ENCODE measurements at regions not wholly inside any gene's neighbourhood (a gene's known extent, or its start where the extent isn't known, plus 50 kb on each side); places are given as distances from the start of the nearest gene placed in this dataset.

DNA sequence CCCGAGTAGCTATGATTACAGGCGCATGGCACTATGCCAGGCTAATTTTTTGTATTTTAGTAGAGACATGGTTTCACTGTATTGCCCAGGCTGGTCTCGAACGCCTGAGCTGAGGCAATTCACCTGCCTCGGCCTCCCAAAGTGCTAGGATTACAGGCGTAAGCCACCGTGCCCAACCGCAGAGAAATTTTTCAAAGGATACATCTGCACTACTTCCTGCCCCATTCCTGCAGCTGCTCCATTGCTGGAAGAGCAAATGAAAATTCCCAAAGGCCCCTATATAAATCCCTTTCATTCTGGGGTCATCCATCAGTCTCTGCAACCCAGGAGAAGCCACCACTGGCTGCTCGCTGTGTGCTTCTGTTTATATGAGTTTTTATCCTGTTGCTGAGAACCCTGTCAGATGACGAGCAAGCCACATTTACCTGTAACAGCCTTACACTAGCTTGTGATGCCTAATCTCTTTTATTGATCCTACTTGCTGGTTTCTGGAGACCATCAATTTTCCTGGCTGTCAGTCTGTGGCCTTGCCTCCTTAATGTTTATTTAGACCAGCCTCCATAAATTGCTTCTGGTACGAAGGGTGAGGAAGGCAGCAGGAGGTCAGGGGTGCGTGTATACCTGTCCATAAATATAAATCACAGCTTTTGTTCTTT, 925.3 kb downstream of the TLE4 start:
- TF ChIP-seq, protein P1, sequence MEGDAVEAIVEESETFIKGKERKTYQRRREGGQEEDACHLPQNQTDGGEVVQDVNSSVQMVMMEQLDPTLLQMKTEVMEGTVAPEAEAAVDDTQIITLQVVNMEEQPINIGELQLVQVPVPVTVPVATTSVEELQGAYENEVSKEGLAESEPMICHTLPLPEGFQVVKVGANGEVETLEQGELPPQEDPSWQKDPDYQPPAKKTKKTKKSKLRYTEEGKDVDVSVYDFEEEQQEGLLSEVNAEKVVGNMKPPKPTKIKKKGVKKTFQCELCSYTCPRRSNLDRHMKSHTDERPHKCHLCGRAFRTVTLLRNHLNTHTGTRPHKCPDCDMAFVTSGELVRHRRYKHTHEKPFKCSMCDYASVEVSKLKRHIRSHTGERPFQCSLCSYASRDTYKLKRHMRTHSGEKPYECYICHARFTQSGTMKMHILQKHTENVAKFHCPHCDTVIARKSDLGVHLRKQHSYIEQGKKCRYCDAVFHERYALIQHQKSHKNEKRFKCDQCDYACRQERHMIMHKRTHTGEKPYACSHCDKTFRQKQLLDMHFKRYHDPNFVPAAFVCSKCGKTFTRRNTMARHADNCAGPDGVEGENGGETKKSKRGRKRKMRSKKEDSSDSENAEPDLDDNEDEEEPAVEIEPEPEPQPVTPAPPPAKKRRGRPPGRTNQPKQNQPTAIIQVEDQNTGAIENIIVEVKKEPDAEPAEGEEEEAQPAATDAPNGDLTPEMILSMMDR (IDR thresholded peaks at IDR 0.05; ENCODE audit: low read depth, low read length), result no peak
- no peaks in the 10 kb centered on the region for H3K9me3 ChIP-seq (ENCODE audit: severe bottlenecking)
- no peaks in the 10 kb centered on the region for H3K36me3 ChIP-seq
- H3K27ac ChIP-seq, result no peak overlapping the region
- no peaks in the 10 kb centered on the region for H3K27me3 ChIP-seq (ENCODE audit: insufficient read depth, low read depth, severe bottlenecking)
- no peak overlapping the region for H3K4me3 ChIP-seq (ENCODE audit: low read depth, low read length)
- no peak for DNase-seq

- H3K27ac ChIP-seq, result no peak overlapping the region
- H3K36me3 ChIP-seq, result no peaks in the 10 kb centered on the region
- TF ChIP-seq, protein P1 (IDR thresholded peaks at IDR 0.05; ENCODE audit: low read depth, low read length), result no peak
- no peak overlapping the region for H3K4me3 ChIP-seq (ENCODE audit: low read depth, low read length)
- H3K9me3 ChIP-seq (ENCODE audit: severe bottlenecking), result no peaks in the 10 kb centered on the region
- H3K27me3 ChIP-seq (ENCODE audit: insufficient read depth, low read depth, severe bottlenecking), result no peaks in the 10 kb centered on the region
- no peak for DNase-seq
Measured at GRCh38 chr9:80493258-80493657, 921.5 kb downstream of the TLE4 start.

GRCh38 chr9:80492221-80492620, 920.5 kb downstream of the TLE4 start:
- Histone ChIP-seq H3K4me3 (ENCODE audit: low read depth, low read length) (no peak overlapping the region), H3K9me3 (ENCODE audit: severe bottlenecking) (no peaks in the 10 kb centered on the region), H3K36me3 (no peaks in the 10 kb centered on the region), H3K27ac (no peak overlapping the region), H3K27me3 (ENCODE audit: insufficient read depth, low read depth, severe bottlenecking) (no peaks in the 10 kb centered on the region)
- no peak for DNase-seq
- TF ChIP-seq, protein P1 (IDR thresholded peaks at IDR 0.05; ENCODE audit: low read depth, low read length), result no peak

GRCh38 chr9:80491086-80491696, 919.4 kb downstream of the TLE4 start:
- TF ChIP-seq, protein P1 (IDR thresholded peaks at IDR 0.05; ENCODE audit: low read depth, low read length), result no peak
- H3K27ac ChIP-seq, result no peak overlapping the region
- no peaks in the 10 kb centered on the region for H3K36me3 ChIP-seq
- H3K27me3 ChIP-seq (ENCODE audit: insufficient read depth, low read depth, severe bottlenecking), result no peaks in the 10 kb centered on the region
- no peaks in the 10 kb centered on the region for H3K9me3 ChIP-seq (ENCODE audit: severe bottlenecking)
- H3K4me3 ChIP-seq (ENCODE audit: low read depth, low read length), result no peak overlapping the region
- no peak for DNase-seq

GRCh38 chr9:80489329-80489728, 917.6 kb downstream of the TLE4 start:
- no peaks in the 10 kb centered on the region for H3K36me3 ChIP-seq
- TF ChIP-seq, protein P1 (IDR thresholded peaks at IDR 0.05; ENCODE audit: low read depth, low read length), result no peak
- no peak for DNase-seq
- no peaks in the 10 kb centered on the region for H3K27me3 ChIP-seq (ENCODE audit: insufficient read depth, low read depth, severe bottlenecking)
- no peaks in the 10 kb centered on the region for H3K9me3 ChIP-seq (ENCODE audit: severe bottlenecking)
- no peak overlapping the region for H3K4me3 ChIP-seq (ENCODE audit: low read depth, low read length)
- no peak overlapping the region for H3K27ac ChIP-seq

All from WERI-Rb-1 (cell line).